Heart right ventricle (tissue), 16 donors: ENCODE measurements at regions not wholly inside any gene's neighbourhood (a gene's known extent, or its start where the extent isn't known, plus 50 kb on each side); places are given as distances from the start of the nearest gene placed in this dataset.

Experiments used
- ATAC-seq, 8 donors: fragments of 200-7000 bp; cut with Tn5 transposase; one replicate each; pipeline ENCODE4 v1.9.1; 2020; ENCODE audit warnings: mild to moderate bottlenecking in 8 of 8, moderate library complexity in 8 of 8, moderate number of reproducible peaks in 1 of 8
- DNase-seq, 2 donors: peaks; one replicate each; pipeline ENCODE4 v3.0.0-alpha.2; 2020
- H3K27ac ChIP-seq, 10 donors: fragments of 200-600 bp; sonication (generic) in 2 of 10; one replicate each; pipeline versions ENCODE4 v1.5.0 to v1.8.0; 2020 to 2022; ENCODE audit warnings: mild to moderate bottlenecking in 3 of 10
- H3K27me3 ChIP-seq, 7 donors: fragments of 200-600 bp; one replicate each; pipeline ENCODE4 v1.8.0; 2021 to 2022; ENCODE audit warnings: mild to moderate bottlenecking in 2 of 7
- H3K36me3 ChIP-seq, 9 donors: fragments of 200-600 bp; sonication (generic) in 1 of 9; one replicate each; pipeline versions ENCODE4 v1.5.0 to v1.8.0; 2020 to 2022; ENCODE audit warnings: mild to moderate bottlenecking in 2 of 9
- H3K4me1 ChIP-seq, 9 donors: fragments of 200-600 bp; sonication (generic) in 1 of 9; one replicate each; pipeline versions ENCODE4 v1.5.0 to v1.8.0; 2020 to 2022; ENCODE audit warnings: mild to moderate bottlenecking in 4 of 9
- H3K4me3 ChIP-seq, 10 donors: fragments of 200-600 bp; sonication (generic) in 2 of 10; one replicate each; pipeline versions ENCODE4 v1.5.0 to v1.8.0; 2020 to 2022; ENCODE audit warnings: mild to moderate bottlenecking in 7 of 10, moderate library complexity in 2 of 10
- H3K9me3 ChIP-seq, 11 donors: fragments of 200-600 bp in 10 of 11; sonication (generic) in 2 of 11; one replicate each; pipeline versions ENCODE4 v1.5.0 to v1.8.0; 2013 to 2022; ENCODE audit warnings: mild to moderate bottlenecking in 2 of 11, control low read depth in 1 of 11, moderate library complexity in 1 of 11
- CTCF ChIP-seq, 9 donors: fragments of 200-600 bp; sonication (generic) in 2 of 9; IDR thresholded peaks; one replicate each; pipeline versions ENCODE4 v1.5.0 to v1.8.0; 2021 to 2022; ENCODE audit warnings: antibody characterized with exemption in 9 of 9, mild to moderate bottlenecking in 5 of 9, moderate library complexity in 1 of 9
- WGBS, 2 donors: extraction: QIAGEN DNeasy Blood & Tissue Kit; methylation state at CpG; one replicate each; pipeline ENCODE4 v1.1.7; 2013; ENCODE audit warnings: inconsistent platforms in 1 of 2; 5-methylcytosine and 5-hydroxymethylcytosine counted together
- intact Hi-C, 10 donors: fragments of 100-400 bp; cut with DNase I; formaldehyde crosslinking; loops; one replicate each; pipeline versions ENCODE4 v1.11.1 to v1.14.2; 2022
- donor health status: Arrhythmogenic right ventricular cardiomyopathy.
- donor health status: ischemic (EF 13 %, LVEDD 7.1; RV severe dilation, severe dysfunction).
- donor health status: healthy with polysubstance abuse.
- donor health status: DM: no; HTN: yes; CAD: no.
- donor health status: DM: no; HTN: no; CAD: no.
- donor health status: ischemic (EF 25% LVEDD 6.9; RV normal size, moderate dysfunction).
- donor health status: ischemic (EF 25% LVEDD 5.7; RV mildly dilated, moderate dysfunction).
- donor health status: healthy.
- donor health status: DM: yes; HTN: yes; CAD: no.
- donor health status: Ischemic cardiomyopathy.
- donor health status: ischemic (EF 35%, LVEDD 5.7; RV mildly dilated, moderate dysfunction).
- donor health status: nonischemic (EF 11% LVEDD 7.7; RV severe dilation, severe dysfunction).
- donor health status: DM: yes; HTN: yes; CAD: no.
- donor health status: PGD.
- donor health status: ischemic (EF 29% LVEDD 5.4; RV normal size, mild dysfunction).
- donor health status: nonischemic (EF 23%, LVEDD 6.1; RV moderate dilation, normal function).

- Histone ChIP-seq H3K4me1 (peaks cover 0 to 9% (median 2%) of the 10 kb centered on the region in 9 donors), H3K27me3 (peaks cover 0 to 12% (median 0%) of the 10 kb centered on the region in 7 donors), H3K9me3 (no peaks in the 10 kb centered on the region), H3K4me3 (no peak overlapping the region), H3K36me3 (no peaks in the 10 kb centered on the region), H3K27ac (peak overlapping the region in 1 of 10 donors; percentile 11)
- no peak for TF ChIP-seq CTCF (IDR thresholded peaks at IDR 0.05)
- WGBS, 2 donors = 82% methylated on average over 1 of the region's 1 CpG
- ATAC-seq = no peak
- no peak for DNase-seq
- intact Hi-C loops = no loop called here
These were observed 114.8 kb downstream of the MSX2 start for GRCh38 chr5:174839196-174839595.

GRCh38 chr5:174837919-174838902 is 113.8 kb downstream of the MSX2 start:
- no peak for DNase-seq
- intact Hi-C loops = no loop called here
- Histone ChIP-seq H3K9me3 (no peaks in the 10 kb centered on the region), H3K27me3 (peaks cover 0 to 18% (median 0%) of the 10 kb centered on the region in 7 donors), H3K4me3 (no peak overlapping the region), H3K27ac (peak overlapping the region in 2 of 10 donors; percentile 19 to 31), H3K36me3 (no peaks in the 10 kb centered on the region), H3K4me1 (peaks cover 0 to 9% (median 0%) of the 10 kb centered on the region in 9 donors)
- 26% methylated on average over 8 of the region's 8 CpGs for WGBS, 2 donors
- TF ChIP-seq CTCF (IDR thresholded peaks at IDR 0.05) = peak in 3 of 9 donors; percentile 33 to 35 (median 33)
- peak in 1 of 8 donors; percentile 87 for ATAC-seq

- H3K9me3 ChIP-seq = no peaks in the 10 kb centered on the region
- no peak for TF ChIP-seq CTCF (IDR thresholded peaks at IDR 0.05)
- H3K27me3 ChIP-seq = peaks cover 0 to 21% (median 0%) of the 10 kb centered on the region in 7 donors
- H3K4me1 ChIP-seq = peaks cover 0 to 9% (median 0%) of the 10 kb centered on the region in 9 donors
- intact Hi-C loops = no loop called here
- H3K36me3 ChIP-seq = no peaks in the 10 kb centered on the region
- ATAC-seq = no peak
- DNase-seq = no peak
- 71 to 73% methylated on average over 5 of the region's 5 CpGs for WGBS, 2 donors
- no peak overlapping the region for H3K27ac ChIP-seq
- no peak overlapping the region for H3K4me3 ChIP-seq
These were observed 109.7 kb downstream of the MSX2 start for GRCh38 chr5:174834081-174834480.

GRCh38 chr5:174832811-174833210 is 108.4 kb downstream of the MSX2 start:
- intact Hi-C loops = no loop called here
- DNase-seq (no peak), ATAC-seq (no peak)
- Histone ChIP-seq H3K4me3 (no peak overlapping the region), H3K27me3 (peaks cover 0 to 16% (median 0%) of the 10 kb centered on the region in 7 donors), H3K4me1 (peaks cover 0 to 6% (median 0%) of the 10 kb centered on the region in 9 donors), H3K9me3 (no peaks in the 10 kb centered on the region), H3K27ac (no peak overlapping the region), H3K36me3 (no peaks in the 10 kb centered on the region)
- 67 to 72% methylated on average over 2 of the region's 2 CpGs for WGBS, 2 donors
- no peak for TF ChIP-seq CTCF (IDR thresholded peaks at IDR 0.05)
